ENCODE measurements at regions not wholly inside any gene's neighbourhood (a gene's known extent, or its start where the extent isn't known, plus 50 kb on each side); places are given as distances from the start of the nearest gene placed in this dataset.

GRCh38 chr16:35752012-35752772 is 2292.8 kb downstream of the TP53TG3F start (continued):
- no peak for TF ChIP-seq ZNF398 (tag by site-specific recombination; IDR thresholded peaks at IDR 0.05)
- no peak for TF ChIP-seq HOXD13 (CRISPR knock-in tag; IDR thresholded peaks at IDR 0.05; ENCODE audit: borderline replicate concordance)

- Histone ChIP-seq H3K4me1 (ENCODE audit: control insufficient read depth, insufficient read depth, low read length) (no peaks in the 10 kb centered on the region), H3K9me3 (ENCODE audit: control insufficient read depth, insufficient read depth, low read depth, low read length) (no peaks in the 10 kb centered on the region), H3K27ac (ENCODE audit: extremely low read depth, low read depth, low read length) (no peak overlapping the region), H3K4me3 (ENCODE audit: low read depth, low read length) (no peak overlapping the region), H3K36me3 (ENCODE audit: control insufficient read depth in 2 of 2, insufficient read depth in 1 of 2, low read length in 2 of 2) (no peaks in the 10 kb centered on the region)
- CTCF ChIA-PET: no interaction called here
- POLR2A ChIA-PET: no interaction called here
- TF ChIP-seq ZNF19 (tag by site-specific recombination; IDR thresholded peaks at IDR 0.05; ENCODE audit: low read depth) (no peak), GLIS2 (tag by site-specific recombination; IDR thresholded peaks at IDR 0.05) (no peak), ZNF549 (tag by site-specific recombination; IDR thresholded peaks at IDR 0.05) (no peak), TRIM28 (IDR thresholded peaks at IDR 0.05; ENCODE audit: borderline replicate concordance, low read length) (no peak), ZNF621 (tag by site-specific recombination; IDR thresholded peaks at IDR 0.05) (no peak), ZSCAN16 (tag by site-specific recombination; IDR thresholded peaks at IDR 0.05) (no peak), ZNF221 (tag by site-specific recombination; IDR thresholded peaks at IDR 0.05; ENCODE audit: borderline replicate concordance) (no peak), ZNF133 (tag by site-specific recombination; IDR thresholded peaks at IDR 0.05) (no peak), ZNF513 (tag by site-specific recombination; IDR thresholded peaks at IDR 0.05) (no peak), ZNF266 (tag by site-specific recombination; IDR thresholded peaks at IDR 0.05; ENCODE audit: low read depth) (no peak), ZNF529 (tag by site-specific recombination; IDR thresholded peaks at IDR 0.05; ENCODE audit: insufficient replicate concordance) (no peak)
These were observed 2293.6 kb downstream of the TP53TG3F start for GRCh38 chr16:35752773-35753558.

- H3K27ac ChIP-seq (ENCODE audit: extremely low read depth, low read depth, low read length): no peak overlapping the region
- no peaks in the 10 kb centered on the region for H3K9me3 ChIP-seq (ENCODE audit: control insufficient read depth, insufficient read depth, low read depth, low read length)
- no peak overlapping the region for H3K4me3 ChIP-seq (ENCODE audit: low read depth, low read length)
- TF ChIP-seq ZBTB44 (tag by site-specific recombination; IDR thresholded peaks at IDR 0.05) (no peak), ZNF561 (tag by site-specific recombination; IDR thresholded peaks at IDR 0.05; ENCODE audit: borderline replicate concordance) (no peak), PRDM2 (tag by site-specific recombination; IDR thresholded peaks at IDR 0.05; ENCODE audit: borderline replicate concordance) (no peak), ZSCAN16 (tag by site-specific recombination; IDR thresholded peaks at IDR 0.05) (no peak)
- CTCF ChIA-PET: no interaction called here
- no peaks in the 10 kb centered on the region for H3K36me3 ChIP-seq (ENCODE audit: control insufficient read depth in 2 of 2, insufficient read depth in 1 of 2, low read length in 2 of 2)
- POLR2A ChIA-PET: no interaction called here
- no peaks in the 10 kb centered on the region for H3K4me1 ChIP-seq (ENCODE audit: control insufficient read depth, insufficient read depth, low read length)
These were observed 2294.4 kb downstream of the TP53TG3F start for GRCh38 chr16:35753559-35754390.
